KMS-11 (cell line): ENCODE measurements at regions not wholly inside any gene's neighbourhood (a gene's known extent, or its start where the extent isn't known, plus 50 kb on each side); places are given as distances from the start of the nearest gene placed in this dataset.

Experiments used
- H2AFZ ChIP-seq: fragments of 200-600 bp; sonication (generic); 2 replicates; pipeline ENCODE4 v1.6.1; 2016; ENCODE audit warnings: antibody characterized with exemption, mixed run types, low read depth
- H3K27ac ChIP-seq: fragments of 200-600 bp; sonication (generic); 2 replicates; pipeline ENCODE4 v1.6.1; 2016; ENCODE audit warnings: mild to moderate bottlenecking, mixed run types
- H3K27me3 ChIP-seq: fragments of 200-600 bp; sonication (generic); 2 replicates; pipeline ENCODE4 v1.6.1; 2017; ENCODE audit warnings: mild to moderate bottlenecking, low read depth, mixed run types, moderate library complexity; ENCODE audit not compliant: insufficient read depth
- H3K36me3 ChIP-seq: fragments of 200-600 bp; sonication (generic); 2 replicates; pipeline ENCODE4 v1.6.1; 2017; ENCODE audit warnings: mild to moderate bottlenecking, mixed run types; ENCODE audit not compliant: insufficient read depth
- H3K4me1 ChIP-seq: fragments of 200-600 bp; sonication (generic); 2 replicates; pipeline ENCODE4 v1.6.1; 2016; ENCODE audit warnings: mild to moderate bottlenecking, low read depth, mixed run types; ENCODE audit not compliant: poor library complexity, severe bottlenecking
- H3K4me2 ChIP-seq: fragments of 200-600 bp; sonication (generic); 2 replicates; pipeline ENCODE4 v1.7.0; 2016; ENCODE audit warnings: mild to moderate bottlenecking, mixed run types
- H3K4me3 ChIP-seq: fragments of 200-600 bp; sonication (generic); IDR thresholded peaks from 2 replicates; pipeline ENCODE4 v1.6.1; 2017; ENCODE audit warnings: low read depth, low read length, mixed read lengths; ENCODE audit not compliant: insufficient read depth
- H3K79me2 ChIP-seq: fragments of 200-600 bp; sonication (generic); 2 replicates; pipeline ENCODE4 v1.6.1; 2016; ENCODE audit warnings: low read depth, mixed run types; ENCODE audit not compliant: insufficient read depth
- H3K9ac ChIP-seq: fragments of 200-600 bp; sonication (generic); 2 replicates; pipeline ENCODE4 v1.6.1; 2016; ENCODE audit warnings: mild to moderate bottlenecking, mixed run types
- H4K20me1 ChIP-seq: fragments of 200-600 bp; sonication (generic); 2 replicates; pipeline ENCODE4 v1.6.1; 2016; ENCODE audit warnings: mild to moderate bottlenecking, mixed run types; ENCODE audit not compliant: insufficient read depth
- TF ChIP-seq, protein P1 (sequence below): fragments of 200-600 bp; sonication (generic); conservative IDR thresholded peaks from 2 replicates; pipeline ENCODE4 v1.6.1; 2017; ENCODE audit warnings: low read depth, mild to moderate bottlenecking, antibody characterized with exemption, low read length, moderate library complexity, mixed read lengths

DNA sequence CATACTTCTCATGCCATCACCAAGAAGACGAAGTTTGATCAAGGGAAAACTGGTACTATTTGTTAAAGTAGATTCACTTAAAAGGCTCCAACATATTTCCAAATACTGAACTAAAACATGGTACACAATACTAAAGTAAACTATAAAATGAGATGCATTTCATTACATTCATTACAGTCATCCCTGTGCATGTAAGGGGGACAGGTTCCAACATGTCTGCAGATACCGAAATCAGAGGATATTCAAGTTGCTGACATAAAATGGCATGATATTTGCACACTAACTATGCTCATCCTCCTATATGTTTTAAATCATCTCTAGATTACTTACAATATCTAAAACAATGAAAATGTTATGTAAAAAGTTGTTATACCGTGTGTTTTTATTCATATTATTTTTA lies 893.9 kb upstream of the MANEA start:
- TF ChIP-seq, protein P1, sequence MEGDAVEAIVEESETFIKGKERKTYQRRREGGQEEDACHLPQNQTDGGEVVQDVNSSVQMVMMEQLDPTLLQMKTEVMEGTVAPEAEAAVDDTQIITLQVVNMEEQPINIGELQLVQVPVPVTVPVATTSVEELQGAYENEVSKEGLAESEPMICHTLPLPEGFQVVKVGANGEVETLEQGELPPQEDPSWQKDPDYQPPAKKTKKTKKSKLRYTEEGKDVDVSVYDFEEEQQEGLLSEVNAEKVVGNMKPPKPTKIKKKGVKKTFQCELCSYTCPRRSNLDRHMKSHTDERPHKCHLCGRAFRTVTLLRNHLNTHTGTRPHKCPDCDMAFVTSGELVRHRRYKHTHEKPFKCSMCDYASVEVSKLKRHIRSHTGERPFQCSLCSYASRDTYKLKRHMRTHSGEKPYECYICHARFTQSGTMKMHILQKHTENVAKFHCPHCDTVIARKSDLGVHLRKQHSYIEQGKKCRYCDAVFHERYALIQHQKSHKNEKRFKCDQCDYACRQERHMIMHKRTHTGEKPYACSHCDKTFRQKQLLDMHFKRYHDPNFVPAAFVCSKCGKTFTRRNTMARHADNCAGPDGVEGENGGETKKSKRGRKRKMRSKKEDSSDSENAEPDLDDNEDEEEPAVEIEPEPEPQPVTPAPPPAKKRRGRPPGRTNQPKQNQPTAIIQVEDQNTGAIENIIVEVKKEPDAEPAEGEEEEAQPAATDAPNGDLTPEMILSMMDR, result no peak
- H3K36me3 ChIP-seq, result no peaks in the 10 kb centered on the region
- H2AFZ ChIP-seq, result no peak overlapping the region

GRCh38 chr6:94680669-94681212 lies 896.6 kb upstream of the MANEA start:
- no peaks in the 10 kb centered on the region for H3K4me1 ChIP-seq
- H3K79me2 ChIP-seq, result no peaks in the 10 kb centered on the region
- TF ChIP-seq, protein P1, result no peak
- no peaks in the 10 kb centered on the region for H4K20me1 ChIP-seq
- H3K4me2 ChIP-seq, result no peak overlapping the region
- no peak overlapping the region for H3K9ac ChIP-seq
- H3K36me3 ChIP-seq, result no peaks in the 10 kb centered on the region
- no peak overlapping the region for H2AFZ ChIP-seq
- no peak overlapping the region for H3K4me3 ChIP-seq
- no peak overlapping the region for H3K27ac ChIP-seq
- H3K27me3 ChIP-seq, result no peaks in the 10 kb centered on the region

More for the DNA sequence above, 893.9 kb upstream of the MANEA start:
- H3K79me2 ChIP-seq, result no peaks in the 10 kb centered on the region
- no peak overlapping the region for H3K27ac ChIP-seq
- H3K4me1 ChIP-seq, result no peaks in the 10 kb centered on the region
- H3K27me3 ChIP-seq, result no peaks in the 10 kb centered on the region
- H3K4me3 ChIP-seq, result no peak overlapping the region
- no peak overlapping the region for H3K9ac ChIP-seq
- no peaks in the 10 kb centered on the region for H4K20me1 ChIP-seq
- no peak overlapping the region for H3K4me2 ChIP-seq

DNA sequence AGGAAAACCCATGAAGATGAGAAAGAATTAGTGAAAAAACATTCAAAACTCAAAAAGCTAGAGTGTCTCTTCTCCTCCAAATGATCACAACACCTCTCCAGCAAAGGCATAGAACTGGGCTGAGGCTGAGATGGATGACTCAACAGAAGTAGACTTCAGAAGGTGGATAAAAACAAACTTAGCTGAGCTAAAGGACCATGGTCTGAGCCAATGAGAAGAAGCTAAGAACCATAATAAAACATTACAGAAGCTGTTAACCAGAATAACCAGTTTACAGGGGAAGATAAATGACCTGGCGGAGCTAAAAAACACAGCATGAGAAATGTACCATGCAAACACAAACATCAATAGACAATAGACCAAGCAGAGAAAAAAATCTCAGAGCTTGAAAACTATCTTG lies 904.1 kb upstream of the MANEA start:
- Histone ChIP-seq H3K4me3 (no peak overlapping the region), H3K79me2 (no peaks in the 10 kb centered on the region), H3K36me3 (no peaks in the 10 kb centered on the region), H2AFZ (no peak overlapping the region), H3K27ac (no peak overlapping the region), H3K4me1 (no peaks in the 10 kb centered on the region), H3K27me3 (no peaks in the 10 kb centered on the region), H3K9ac (no peak overlapping the region), H4K20me1 (no peaks in the 10 kb centered on the region), H3K4me2 (no peak overlapping the region)
- TF ChIP-seq, protein P1, result no peak

DNA sequence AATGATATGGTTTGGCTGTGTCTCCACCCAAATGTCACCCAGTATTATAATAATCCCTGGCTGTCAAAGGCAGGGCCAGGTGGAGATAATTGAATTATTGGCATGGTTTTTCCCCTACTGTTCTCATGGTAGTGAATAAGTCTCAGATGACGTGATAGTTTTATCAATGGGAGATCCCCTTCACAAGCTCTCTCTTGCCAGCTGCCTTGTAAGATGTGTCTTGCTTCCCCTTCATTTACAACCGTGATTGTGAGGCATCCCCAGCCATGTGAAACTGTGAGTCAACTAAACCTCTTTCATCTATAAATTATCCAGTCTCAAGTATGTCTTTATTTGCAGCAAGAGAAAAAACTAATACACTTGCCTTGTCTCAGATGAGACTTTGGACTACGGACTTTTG lies 907.3 kb upstream of the MANEA start:
- no peak overlapping the region for H3K4me2 ChIP-seq
- H3K79me2 ChIP-seq, result no peaks in the 10 kb centered on the region
- no peaks in the 10 kb centered on the region for H3K36me3 ChIP-seq
- H4K20me1 ChIP-seq, result no peaks in the 10 kb centered on the region
- H3K4me1 ChIP-seq, result no peaks in the 10 kb centered on the region
- TF ChIP-seq, protein P1, result no peak
- no peak overlapping the region for H3K9ac ChIP-seq
- no peak overlapping the region for H3K27ac ChIP-seq
- H3K4me3 ChIP-seq, result no peak overlapping the region
- no peak overlapping the region for H2AFZ ChIP-seq
- no peaks in the 10 kb centered on the region for H3K27me3 ChIP-seq
